GM12878 (cell line): ENCODE measurements at regions not wholly inside any gene's neighbourhood (a gene's known extent, or its start where the extent isn't known, plus 50 kb on each side); places are given as distances from the start of the nearest gene placed in this dataset.

Experiments
- ATAC-seq: fragments of 200-7000 bp; cut with Tn5 transposase; 3 replicates; pipeline ENCODE4 v1.9.1; 2020; ENCODE audit warnings: mild to moderate bottlenecking, moderate library complexity
- BruUV-seq: library from RNA; stranded (reverse); fragments of 400-500 nt; replicated peaks from 2 replicates; lab custom pipeline; 2021; lab: Mats Ljungman, UMichigan
- CTCF ChIA-PET: fragments of 300-600 bp; sonication (Branson Sonifier 250); formaldehyde crosslinking; extraction: SDS; loops from one replicate; lab custom pipeline; 2021; ENCODE audit warnings: inconsistent platforms; lab: Yijun Ruan, JAX
- POLR2A ChIA-PET: fragments of 350-600 bp; formaldehyde crosslinking; extraction: SDS; loops from one replicate; lab custom pipeline; 2021; ENCODE audit warnings: inconsistent platforms; lab: Charles Lee
- RAD21 ChIA-PET: fragments of 300-600 bp; sonication (Branson Sonifier 250); formaldehyde crosslinking; loops from one replicate; lab custom pipeline; 2023; ENCODE audit warnings: antibody characterized with exemption; ENCODE audit not compliant: unreplicated experiment; lab: Charles Lee
- SMC1A ChIA-PET: fragments of 300-600 bp; sonication (Branson Sonifier 250); formaldehyde crosslinking; loops from one replicate; lab custom pipeline; 2023; ENCODE audit not compliant: unreplicated experiment, uncharacterized antibody; lab: Charles Lee
- DNase-seq: peaks from one replicate; pipeline ENCODE4 v3.0.0-alpha.2; 2011; ENCODE audit warnings: low read depth, low spot score
- FAIRE-seq: peaks from 3 replicates; lab custom pipeline; 2011; peaks lifted over from hg19 to GRCh38; lab: Jason Lieb, UNC
- H2AFZ ChIP-seq: 2 replicates; pipeline ENCODE4 v1.6.0; 2011; ENCODE audit warnings: low read depth, low read length, control low read depth; ENCODE audit not compliant: control insufficient read depth
- H3K27ac ChIP-seq: 2 replicates; pipeline ENCODE4 v1.5.1; 2011; ENCODE audit warnings: control low read depth; ENCODE audit not compliant: control insufficient read depth, insufficient read depth
- H3K27me3 ChIP-seq, 2 experiments: replicated peaks in 1 of 2; 2 replicates each; pipeline versions ENCODE4 v1.6.0 to v1.6.1; 2011; ENCODE audit warnings: low read length in 1 of 2; ENCODE audit not compliant: control insufficient read depth in 2 of 2, insufficient read depth in 2 of 2
- H3K36me3 ChIP-seq, 2 experiments: 2 replicates each; pipeline ENCODE4 v1.5.1; 2011; ENCODE audit warnings: low read length in 1 of 2; ENCODE audit not compliant: control insufficient read depth in 2 of 2, insufficient read depth in 2 of 2
- H3K4me1 ChIP-seq: 2 replicates; pipeline ENCODE4 v1.6.1; 2011; ENCODE audit warnings: mild to moderate bottlenecking, low read length, moderate library complexity, mixed read lengths; ENCODE audit not compliant: control insufficient read depth, insufficient read depth
- H3K4me2 ChIP-seq: 2 replicates; pipeline ENCODE4 v1.6.0; 2011; ENCODE audit warnings: control low read depth; ENCODE audit not compliant: control insufficient read depth, insufficient read depth
- H3K4me3 ChIP-seq: fragments of 200-600 bp; sonication (generic); 2 replicates; pipeline ENCODE4 v1.5.1; 2016
- H3K79me2 ChIP-seq: 2 replicates; pipeline ENCODE4 v1.6.0; 2011; ENCODE audit warnings: low read length; ENCODE audit not compliant: control insufficient read depth, insufficient read depth
- H3K9ac ChIP-seq: 2 replicates; pipeline ENCODE4 v1.8.0; 2011; ENCODE audit warnings: low read length, control low read depth, mixed read lengths; ENCODE audit not compliant: control insufficient read depth, insufficient read depth
- H3K9me3 ChIP-seq: replicated peaks from 3 replicates; pipeline ENCODE4 v1.5.1; 2011; ENCODE audit warnings: mild to moderate bottlenecking, low read length; ENCODE audit not compliant: control insufficient read depth, insufficient read depth
- H4K20me1 ChIP-seq: 2 replicates; pipeline ENCODE4 v1.6.0; 2011; ENCODE audit not compliant: control insufficient read depth, insufficient read depth
- ASH2L ChIP-seq: fragments of 300-600, 200-600 bp; sonication (generic); IDR thresholded peaks from 2 replicates; pipeline ENCODE4 v1.6.1; 2017; ENCODE audit warnings: low read depth, mild to moderate bottlenecking, borderline replicate concordance
- BHLHE40 ChIP-seq, 2 experiments: fragments of 450-650 bp in 1 of 2; IDR thresholded peaks; 2 replicates each; pipeline ENCODE4 v1.6.1; 2011 to 2017; ENCODE audit warnings: low read depth in 2 of 2, borderline replicate concordance in 1 of 2, improper control_type of control experiment in 1 of 2, low read length in 1 of 2, mild to moderate bottlenecking in 1 of 2
- FOXK2 ChIP-seq: fragments of 450-650 bp; IDR thresholded peaks from 2 replicates; pipeline ENCODE4 v1.6.1; 2017; ENCODE audit warnings: mild to moderate bottlenecking, moderate library complexity
- HSF1 ChIP-seq: fragments of 150-350 bp; IDR thresholded peaks from 2 replicates; pipeline ENCODE4 v1.6.1; 2014; ENCODE audit warnings: mild to moderate bottlenecking, low read depth, low read length
- JUNB ChIP-seq: IDR thresholded peaks from 2 replicates; pipeline ENCODE4 v1.6.1; 2016; ENCODE audit warnings: antibody characterized with exemption, mild to moderate bottlenecking
- NR2F1 ChIP-seq: fragments of 450-650 bp; conservative IDR thresholded peaks from 2 replicates; pipeline ENCODE4 v1.6.1; 2017; ENCODE audit warnings: mild to moderate bottlenecking
- PAX8 ChIP-seq: fragments of 450-650 bp; IDR thresholded peaks from 2 replicates; pipeline ENCODE4 v1.6.1; 2017; ENCODE audit warnings: mild to moderate bottlenecking, moderate library complexity
- PKNOX1 ChIP-seq: fragments of 450-650 bp; IDR thresholded peaks from 2 replicates; pipeline ENCODE4 v1.6.1; 2016; ENCODE audit warnings: mild to moderate bottlenecking
- POLR2A ChIP-seq: IDR thresholded peaks from 2 replicates; pipeline ENCODE4 v1.6.1; 2011; ENCODE audit warnings: low read depth, mild to moderate bottlenecking, low read length
- RAD21 ChIP-seq: IDR thresholded peaks from 2 replicates; pipeline ENCODE4 v1.6.1; 2011; ENCODE audit warnings: mild to moderate bottlenecking, low read depth, low read length, moderate library complexity; ENCODE audit not compliant: insufficient read depth
- SMAD1 ChIP-seq: fragments of 450-650 bp; IDR thresholded peaks from 2 replicates; pipeline ENCODE4 v1.6.1; 2018; ENCODE audit warnings: mild to moderate bottlenecking, low read depth; ENCODE audit not compliant: partially characterized antibody
- SREBF1 ChIP-seq: IDR thresholded peaks from 2 replicates; pipeline ENCODE4 v1.6.1; 2012; ENCODE audit warnings: mild to moderate bottlenecking, low read length
- SREBF2 ChIP-seq: IDR thresholded peaks from 2 replicates; pipeline ENCODE4 v1.6.1; 2012; ENCODE audit warnings: mild to moderate bottlenecking, low read length
- ZBTB4 ChIP-seq: fragments of 450-650 bp; formaldehyde crosslinking; IDR thresholded peaks from 2 replicates; pipeline ENCODE4 v1.4.0; 2022; ENCODE audit warnings: mild to moderate bottlenecking, moderate library complexity
- ZZZ3 ChIP-seq: IDR thresholded peaks from 2 replicates; pipeline ENCODE4 v1.6.1; 2011; ENCODE audit warnings: low read depth; ENCODE audit not compliant: control insufficient read depth, insufficient read length
- in situ Hi-C: fragments of 300-500 bp; cut with MboI; formaldehyde crosslinking; loops from 9 replicates; pipeline ENCODE4 v1.14.3; 2018; ENCODE audit warnings: mixed read lengths
- intact Hi-C: fragments of 100-400 bp; cut with micrococcal nuclease; formaldehyde crosslinking; loops from one replicate; pipeline ENCODE4 v1.14.2; 2022; ENCODE audit not compliant: unreplicated experiment
- TF ChIP-seq, protein P1 (sequence below): fragments of 450-650 bp; IDR thresholded peaks from 2 replicates; pipeline ENCODE4 v1.6.1; 2018; ENCODE audit warnings: mild to moderate bottlenecking, low read depth, moderate library complexity; ENCODE audit not compliant: partially characterized antibody
- TF ChIP-seq, protein P2 (sequence below): IDR thresholded peaks from 2 replicates; pipeline ENCODE4 v1.6.1; 2012; ENCODE audit warnings: low read depth, low read length, improper control_type of control experiment

GRCh38 chr14:40847480-40847879, 759.2 kb upstream of the LRFN5 start (continued):
- TF ChIP-seq ASH2L (no peak), JUNB (no peak), SREBF2 (no peak), PKNOX1 (no peak), SREBF1 (no peak), RAD21 (no peak), BHLHE40 (IDR thresholded peaks at IDR 0.05; ENCODE audit: borderline replicate concordance in 1 of 2, low read depth in 2 of 2, low read length in 1 of 2) (no peak)
- TF ChIP-seq, protein P1, sequence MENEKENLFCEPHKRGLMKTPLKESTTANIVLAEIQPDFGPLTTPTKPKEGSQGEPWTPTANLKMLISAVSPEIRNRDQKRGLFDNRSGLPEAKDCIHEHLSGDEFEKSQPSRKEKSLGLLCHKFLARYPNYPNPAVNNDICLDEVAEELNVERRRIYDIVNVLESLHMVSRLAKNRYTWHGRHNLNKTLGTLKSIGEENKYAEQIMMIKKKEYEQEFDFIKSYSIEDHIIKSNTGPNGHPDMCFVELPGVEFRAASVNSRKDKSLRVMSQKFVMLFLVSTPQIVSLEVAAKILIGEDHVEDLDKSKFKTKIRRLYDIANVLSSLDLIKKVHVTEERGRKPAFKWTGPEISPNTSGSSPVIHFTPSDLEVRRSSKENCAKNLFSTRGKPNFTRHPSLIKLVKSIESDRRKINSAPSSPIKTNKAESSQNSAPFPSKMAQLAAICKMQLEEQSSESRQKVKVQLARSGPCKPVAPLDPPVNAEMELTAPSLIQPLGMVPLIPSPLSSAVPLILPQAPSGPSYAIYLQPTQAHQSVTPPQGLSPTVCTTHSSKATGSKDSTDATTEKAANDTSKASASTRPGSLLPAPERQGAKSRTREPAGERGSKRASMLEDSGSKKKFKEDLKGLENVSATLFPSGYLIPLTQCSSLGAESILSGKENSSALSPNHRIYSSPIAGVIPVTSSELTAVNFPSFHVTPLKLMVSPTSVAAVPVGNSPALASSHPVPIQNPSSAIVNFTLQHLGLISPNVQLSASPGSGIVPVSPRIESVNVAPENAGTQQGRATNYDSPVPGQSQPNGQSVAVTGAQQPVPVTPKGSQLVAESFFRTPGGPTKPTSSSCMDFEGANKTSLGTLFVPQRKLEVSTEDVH = no peak

- H3K9me3 ChIP-seq = no peaks in the 10 kb centered on the region
- CTCF ChIA-PET = interaction anchor here (1.4 kb wide), 1 partner anchor 13 kb away, joined by 3 read pairs; no protein-coding TSS in a partner anchor
- TF ChIP-seq HSF1 = no peak
- TF ChIP-seq ZBTB4 (CRISPR knock-in tag) = no peak
- TF ChIP-seq, protein P2, sequence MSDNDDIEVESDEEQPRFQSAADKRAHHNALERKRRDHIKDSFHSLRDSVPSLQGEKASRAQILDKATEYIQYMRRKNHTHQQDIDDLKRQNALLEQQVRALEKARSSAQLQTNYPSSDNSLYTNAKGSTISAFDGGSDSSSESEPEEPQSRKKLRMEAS = no peak
- no peak for TF ChIP-seq PAX8
- TF ChIP-seq NR2F1 = no peak
- no peak for TF ChIP-seq POLR2A
- no peak for TF ChIP-seq FOXK2
- no peak for TF ChIP-seq ZZZ3
- no peak for TF ChIP-seq SMAD1
Measured at GRCh38 chr14:40842816-40843215, 763.9 kb upstream of the LRFN5 start.

More at GRCh38 chr14:40842816-40843215, 763.9 kb upstream of the LRFN5 start:
- no peak overlapping the region for H3K27ac ChIP-seq
- intact Hi-C loops (no loop called here), in situ Hi-C loops (no loop called here)
- no peak for ATAC-seq
- H3K4me3 ChIP-seq = no peak overlapping the region
- POLR2A ChIA-PET = no interaction called here
- H3K9ac ChIP-seq = no peak overlapping the region
- H3K4me2 ChIP-seq = no peak overlapping the region
- no peak for FAIRE-seq
- H2AFZ ChIP-seq = no peak overlapping the region
- SMC1A ChIA-PET = no interaction called here
- no peaks in the 10 kb centered on the region for H4K20me1 ChIP-seq
- H3K4me1 ChIP-seq = no peaks in the 10 kb centered on the region
- no peak for DNase-seq
- RAD21 ChIA-PET = no interaction called here
- H3K27me3 ChIP-seq = no peaks in the 10 kb centered on the region
- no peaks in the 10 kb centered on the region for H3K79me2 ChIP-seq
- no TSS peak for BruUV-seq
- H3K36me3 ChIP-seq = no peaks in the 10 kb centered on the region
